SK-N-SH (cell line): ENCODE measurements at regions not wholly inside any gene's neighbourhood (a gene's known extent, or its start where the extent isn't known, plus 50 kb on each side); places are given as distances from the start of the nearest gene placed in this dataset.

ENCODE experiments used
- CTCF ChIA-PET: fragments of 300-600, 350-600 bp; formaldehyde crosslinking; extraction: SDS; loops from one replicate; lab custom pipeline; 2021; lab: Yijun Ruan, JAX
- POLR2A ChIA-PET: fragments of 350-600 bp; sonication (Branson Sonifier 250); formaldehyde crosslinking; extraction: SDS; loops from one replicate; lab custom pipeline; 2020; ENCODE audit warnings: antibody characterized with exemption, inconsistent platforms; lab: Yijun Ruan, JAX
- DNase-seq: peaks from one replicate; pipeline ENCODE4 v3.0.0; 2012
- H2AFZ ChIP-seq: fragments of 200-600 bp; sonication (generic); 2 replicates; pipeline ENCODE4 v1.8.1; 2016; ENCODE audit warnings: antibody characterized with exemption, mild to moderate bottlenecking, low read depth
- H3F3A ChIP-seq: fragments of 200-600 bp; sonication (generic); replicated peaks from 2 replicates; pipeline ENCODE3; 2016; ENCODE audit warnings: antibody characterized with exemption, mild to moderate bottlenecking; ENCODE audit not compliant: insufficient read depth
- H3K27ac ChIP-seq, 2 experiments: fragments of 200-500 bp in 1 of 2; fragments of 200-600 bp in 1 of 2; sonication (Bioruptor generic) in 1 of 2; sonication (generic), shearing (Covaris generic) in 1 of 2; 2 replicates each; pipeline versions ENCODE4 v1.5.1 to v1.6.1; 2014 to 2016; ENCODE audit warnings: low read depth in 2 of 2, inconsistent platforms in 1 of 2, low read length in 1 of 2, mild to moderate bottlenecking in 1 of 2, mixed read lengths in 1 of 2
- H3K27me3 ChIP-seq: fragments of 200-600 bp; sonication (generic), shearing (Covaris generic); 2 replicates; pipeline ENCODE4 v1.6.1; 2016; ENCODE audit warnings: mixed run types; ENCODE audit not compliant: insufficient read depth
- H3K36me3 ChIP-seq, 2 experiments: fragments of 200-500 bp in 1 of 2; fragments of 200-600 bp in 1 of 2; sonication (Bioruptor generic) in 1 of 2; sonication (generic) in 1 of 2; replicated peaks in 1 of 2; 2 replicates each; pipeline versions ENCODE3 to v1.5.1; 2014 to 2016; ENCODE audit warnings: low read length in 1 of 2, mild to moderate bottlenecking in 1 of 2; ENCODE audit not compliant: insufficient read depth in 2 of 2, control insufficient read depth in 1 of 2
- H3K4me1 ChIP-seq, 2 experiments: fragments of 200-500 bp in 1 of 2; fragments of 200-600 bp in 1 of 2; sonication (Bioruptor generic) in 1 of 2; sonication (generic), shearing (Covaris generic) in 1 of 2; 2 replicates each; pipeline versions ENCODE4 v1.5.1 to v1.6.1; 2014 to 2016; ENCODE audit warnings: low read depth in 1 of 2, low read length in 1 of 2, mixed run types in 1 of 2; ENCODE audit not compliant: insufficient read depth in 2 of 2, control insufficient read depth in 1 of 2
- H3K4me2 ChIP-seq: fragments of 200-600 bp; sonication (generic), shearing (Covaris generic); 2 replicates; pipeline ENCODE4 v1.6.1; 2017; ENCODE audit warnings: mixed run types
- H3K4me3 ChIP-seq, 2 experiments: fragments of 200-500 bp in 1 of 2; fragments of 200-600 bp in 1 of 2; sonication (Bioruptor generic) in 1 of 2; sonication (generic), shearing (Covaris generic) in 1 of 2; 2 replicates each; pipeline versions ENCODE4 v1.5.1 to v1.8.1; 2014 to 2016; ENCODE audit warnings: low read depth in 2 of 2, inconsistent platforms in 1 of 2, low read length in 1 of 2, mild to moderate bottlenecking in 1 of 2, mixed read lengths in 1 of 2, moderate library complexity in 1 of 2
- H3K79me2 ChIP-seq: fragments of 200-600 bp; sonication (generic); 2 replicates; pipeline ENCODE4 v1.8.1; 2017; ENCODE audit warnings: mild to moderate bottlenecking; ENCODE audit not compliant: insufficient read depth
- H3K9ac ChIP-seq: fragments of 200-600 bp; sonication (generic); 2 replicates; pipeline ENCODE4 v1.6.1; 2017; ENCODE audit warnings: mixed run types
- H3K9me2 ChIP-seq: fragments of 200-600 bp; sonication (generic); 2 replicates; pipeline ENCODE4 v1.6.1; 2017; ENCODE audit warnings: mixed run types
- H3K9me3 ChIP-seq: fragments of 200-600 bp; sonication (generic); 2 replicates; pipeline ENCODE4 v1.6.1; 2017; ENCODE audit warnings: mixed run types, mild to moderate bottlenecking, moderate library complexity
- H4K20me1 ChIP-seq: fragments of 200-600 bp; sonication (generic); 2 replicates; pipeline ENCODE4 v1.6.1; 2017; ENCODE audit warnings: mild to moderate bottlenecking, mixed run types; ENCODE audit not compliant: insufficient read depth
- CTCF ChIP-seq: fragments of 200-600 bp; sonication (generic); IDR thresholded peaks from 2 replicates; pipeline ENCODE4 v1.6.1; 2017; ENCODE audit warnings: antibody characterized with exemption, mild to moderate bottlenecking, moderate library complexity
- ELF1 ChIP-seq: IDR thresholded peaks from 2 replicates; pipeline ENCODE4 v1.4.0; 2012
- EZH2phosphoT487 ChIP-seq: fragments of 200-600 bp; sonication (generic); IDR thresholded peaks from 2 replicates; pipeline ENCODE4 v1.6.1; 2017; ENCODE audit warnings: low read depth, mixed run types, mild to moderate bottlenecking, antibody characterized with exemption, moderate library complexity, borderline replicate concordance
- FOXJ3 ChIP-seq: sonication (generic); formaldehyde crosslinking; IDR thresholded peaks from 2 replicates; pipeline ENCODE4 v1.5.1; 2020; ENCODE audit warnings: mild to moderate bottlenecking, missing genetic modification reagents
- FOXM1 ChIP-seq: IDR thresholded peaks from 2 replicates; pipeline ENCODE4 v1.4.0; 2012; ENCODE audit warnings: low read depth, mild to moderate bottlenecking
- GABPA ChIP-seq: IDR thresholded peaks from 2 replicates; pipeline ENCODE4 v1.4.0; 2012; ENCODE audit warnings: low read depth, mild to moderate bottlenecking
- MEF2A ChIP-seq: IDR thresholded peaks from 2 replicates; pipeline ENCODE4 v1.4.0; 2012; ENCODE audit warnings: low read depth, borderline replicate concordance
- MXI1 ChIP-seq: IDR thresholded peaks from 2 replicates; pipeline ENCODE4 v1.6.1; 2012; ENCODE audit warnings: mild to moderate bottlenecking, low read depth, low read length, improper control_type of control experiment
- NRF1 ChIP-seq: IDR thresholded peaks from 2 replicates; pipeline ENCODE4 v1.6.1; 2012; ENCODE audit warnings: low read depth, mild to moderate bottlenecking, low read length
- POLR2AphosphoS5 ChIP-seq: IDR thresholded peaks from 2 replicates; pipeline ENCODE4 v1.6.1; 2012; ENCODE audit warnings: low read depth, low read length
- RAD21 ChIP-seq: IDR thresholded peaks from 2 replicates; pipeline ENCODE4 v1.6.1; 2012; ENCODE audit warnings: mild to moderate bottlenecking, low read length
- SIN3A ChIP-seq: IDR thresholded peaks from 2 replicates; pipeline ENCODE4 v1.6.1; 2012; ENCODE audit warnings: low read depth, mild to moderate bottlenecking, low read length, moderate library complexity, borderline replicate concordance
- SMC3 ChIP-seq: IDR thresholded peaks from 2 replicates; pipeline ENCODE4 v1.6.1; 2012; ENCODE audit warnings: low read depth, low read length, improper control_type of control experiment
- TEAD4 ChIP-seq: IDR thresholded peaks from 2 replicates; pipeline ENCODE4 v1.4.0; 2012; ENCODE audit warnings: mild to moderate bottlenecking, borderline replicate concordance; ENCODE audit not compliant: insufficient read depth
- YY1 ChIP-seq: IDR thresholded peaks from 2 replicates; pipeline ENCODE4 v1.4.0; 2012; ENCODE audit warnings: low read depth, mild to moderate bottlenecking
- WGBS: methylation state at CpG from one replicate; pipeline ENCODE4 v1.1.6; 2017; ENCODE audit warnings: low lambda C conversion rate; 5-methylcytosine and 5-hydroxymethylcytosine counted together
- TF ChIP-seq, protein P1 (sequence below): IDR thresholded peaks from 2 replicates; pipeline ENCODE4 v1.6.1; 2012; ENCODE audit warnings: mild to moderate bottlenecking, low read depth, low read length, moderate library complexity
- TF ChIP-seq, protein P2 (sequence below): IDR thresholded peaks from 2 replicates; pipeline ENCODE4 v1.4.0; 2012; ENCODE audit warnings: low read depth

DNA sequence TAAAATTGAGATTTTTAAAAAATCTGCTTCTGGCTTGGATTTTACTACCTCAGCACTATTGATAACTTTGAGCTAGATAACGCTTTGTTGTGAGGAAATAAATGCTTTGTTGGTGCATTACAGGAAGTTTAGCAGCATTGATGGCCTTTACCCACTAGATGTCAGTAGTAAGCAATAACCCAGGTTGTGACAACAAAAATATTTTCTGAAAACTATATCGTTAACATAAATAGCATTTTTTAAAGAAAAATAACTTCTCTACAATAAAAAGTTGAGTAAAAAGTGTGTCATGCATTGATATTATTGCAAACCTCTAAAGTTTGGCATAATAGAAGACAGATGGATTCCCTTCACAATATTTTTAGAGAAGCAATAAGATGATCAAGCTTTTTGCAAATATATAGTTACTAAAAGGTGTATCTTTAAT, 1246.5 kb downstream of the UQCRFS1 start:
- Histone ChIP-seq H3K4me2 (no peak overlapping the region), H2AFZ (no peak overlapping the region), H3K36me3 (no peaks in the 10 kb centered on the region), H3K4me1 (no peaks in the 10 kb centered on the region; a peak in 1 of 4 replicates), H3F3A (peaks cover 5% of the 10 kb centered on the region), H3K4me3 (no peak overlapping the region), H3K9me2 (no peaks in the 10 kb centered on the region), H3K9ac (no peak overlapping the region), H3K27ac (no peak overlapping the region), H3K9me3 (no peaks in the 10 kb centered on the region), H3K27me3 (no peaks in the 10 kb centered on the region), H4K20me1 (no peaks in the 10 kb centered on the region), H3K79me2 (no peaks in the 10 kb centered on the region)
- peak; percentile 5 for DNase-seq
- 5% methylated on average over 2 of the region's 2 CpGs for WGBS
- ChIA-PET POLR2A (no interaction called here), CTCF (interaction anchor here (0.6 to 1.9 kb wide), 18 partner anchors 9 to 734 kb away, joined by 3 to 21 read pairs (median 4); no protein-coding TSS in a partner anchor)
- TF ChIP-seq YY1: no peak
- no peak for TF ChIP-seq MXI1
- TF ChIP-seq CTCF: peak; percentile 82
- TF ChIP-seq, protein P1, sequence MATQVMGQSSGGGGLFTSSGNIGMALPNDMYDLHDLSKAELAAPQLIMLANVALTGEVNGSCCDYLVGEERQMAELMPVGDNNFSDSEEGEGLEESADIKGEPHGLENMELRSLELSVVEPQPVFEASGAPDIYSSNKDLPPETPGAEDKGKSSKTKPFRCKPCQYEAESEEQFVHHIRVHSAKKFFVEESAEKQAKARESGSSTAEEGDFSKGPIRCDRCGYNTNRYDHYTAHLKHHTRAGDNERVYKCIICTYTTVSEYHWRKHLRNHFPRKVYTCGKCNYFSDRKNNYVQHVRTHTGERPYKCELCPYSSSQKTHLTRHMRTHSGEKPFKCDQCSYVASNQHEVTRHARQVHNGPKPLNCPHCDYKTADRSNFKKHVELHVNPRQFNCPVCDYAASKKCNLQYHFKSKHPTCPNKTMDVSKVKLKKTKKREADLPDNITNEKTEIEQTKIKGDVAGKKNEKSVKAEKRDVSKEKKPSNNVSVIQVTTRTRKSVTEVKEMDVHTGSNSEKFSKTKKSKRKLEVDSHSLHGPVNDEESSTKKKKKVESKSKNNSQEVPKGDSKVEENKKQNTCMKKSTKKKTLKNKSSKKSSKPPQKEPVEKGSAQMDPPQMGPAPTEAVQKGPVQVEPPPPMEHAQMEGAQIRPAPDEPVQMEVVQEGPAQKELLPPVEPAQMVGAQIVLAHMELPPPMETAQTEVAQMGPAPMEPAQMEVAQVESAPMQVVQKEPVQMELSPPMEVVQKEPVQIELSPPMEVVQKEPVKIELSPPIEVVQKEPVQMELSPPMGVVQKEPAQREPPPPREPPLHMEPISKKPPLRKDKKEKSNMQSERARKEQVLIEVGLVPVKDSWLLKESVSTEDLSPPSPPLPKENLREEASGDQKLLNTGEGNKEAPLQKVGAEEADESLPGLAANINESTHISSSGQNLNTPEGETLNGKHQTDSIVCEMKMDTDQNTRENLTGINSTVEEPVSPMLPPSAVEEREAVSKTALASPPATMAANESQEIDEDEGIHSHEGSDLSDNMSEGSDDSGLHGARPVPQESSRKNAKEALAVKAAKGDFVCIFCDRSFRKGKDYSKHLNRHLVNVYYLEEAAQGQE: no peak
- peak; percentile 49 for TF ChIP-seq RAD21
- TF ChIP-seq SMC3: peak; percentile 48

DNA sequence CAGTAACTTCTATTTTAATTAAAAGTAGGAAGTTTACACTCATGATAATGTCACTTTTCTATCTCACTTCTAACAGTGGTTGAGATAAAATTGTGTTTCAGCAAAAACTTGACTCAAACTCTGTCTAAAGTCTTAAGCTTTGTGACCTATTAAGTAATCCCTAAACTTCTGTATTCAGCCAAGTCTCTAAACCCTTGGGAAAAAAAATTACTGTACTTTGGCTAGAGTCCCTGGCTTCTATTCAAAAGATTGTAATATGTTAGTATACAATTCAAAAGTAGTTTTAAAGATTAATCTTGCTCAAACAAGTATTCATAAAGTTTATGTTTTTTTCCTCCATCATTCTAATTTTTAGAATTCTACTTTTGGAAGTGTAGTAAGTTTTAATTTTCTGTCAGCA, 1248.8 kb downstream of the UQCRFS1 start:
- Histone ChIP-seq H3K9ac (no peak overlapping the region), H3K36me3 (no peaks in the 10 kb centered on the region), H3K27ac (no peak overlapping the region), H3K4me1 (no peaks in the 10 kb centered on the region), H3K4me3 (no peak overlapping the region), H3K79me2 (no peaks in the 10 kb centered on the region), H3K9me3 (no peaks in the 10 kb centered on the region), H3F3A (peaks cover 3% of the 10 kb centered on the region), H3K4me2 (no peak overlapping the region), H2AFZ (no peak overlapping the region), H4K20me1 (no peaks in the 10 kb centered on the region), H3K9me2 (no peaks in the 10 kb centered on the region), H3K27me3 (no peaks in the 10 kb centered on the region)
- POLR2A ChIA-PET: no interaction called here
- CTCF ChIA-PET: no interaction called here
- DNase-seq: no peak
- TF ChIP-seq SMC3 (no peak), GABPA (no peak), CTCF (no peak), SIN3A (no peak), TEAD4 (no peak), POLR2AphosphoS5 (no peak), NRF1 (no peak), ELF1 (no peak), FOXJ3 (CRISPR knock-in tag) (no peak), FOXM1 (no peak), EZH2phosphoT487 (no peak), MEF2A (no peak)
- TF ChIP-seq, protein P2, sequence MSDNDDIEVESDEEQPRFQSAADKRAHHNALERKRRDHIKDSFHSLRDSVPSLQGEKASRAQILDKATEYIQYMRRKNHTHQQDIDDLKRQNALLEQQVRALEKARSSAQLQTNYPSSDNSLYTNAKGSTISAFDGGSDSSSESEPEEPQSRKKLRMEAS: no peak
- TF ChIP-seq, protein P1: no peak
